Heart left ventricle (tissue), 16 donors: ENCODE measurements at regions not wholly inside any gene's neighbourhood (a gene's known extent, or its start where the extent isn't known, plus 50 kb on each side); places are given as distances from the start of the nearest gene placed in this dataset.

ENCODE experiments used
- ATAC-seq, 4 donors: fragments of 200-7000 bp; cut with Tn5 transposase; one replicate each; pipeline ENCODE4 v1.9.1; 2020 to 2022; ENCODE audit warnings: moderate library complexity in 4 of 4, mild to moderate bottlenecking in 3 of 4, moderate number of reproducible peaks in 1 of 4
- DNase-seq, 5 donors: peaks; one replicate each; pipeline ENCODE4 v3.0.0-alpha.2; 2020
- H3K27ac ChIP-seq, 12 donors: fragments of 200-600 bp; sonication (generic) in 4 of 12; one replicate each; pipeline versions ENCODE4 v1.5.0 to v1.8.0; 2016 to 2022; ENCODE audit warnings: mild to moderate bottlenecking in 2 of 12
- H3K27me3 ChIP-seq, 9 donors: fragments of 200-600 bp; sonication (generic) in 2 of 9; one replicate each; pipeline versions ENCODE4 v1.5.1 to v1.8.0; 2016 to 2022; ENCODE audit warnings: mild to moderate bottlenecking in 3 of 9
- H3K36me3 ChIP-seq, 9 donors: fragments of 200-600 bp; sonication (generic) in 2 of 9; one replicate each; pipeline versions ENCODE4 v1.5.0 to v1.8.0; 2018 to 2022; ENCODE audit warnings: mild to moderate bottlenecking in 2 of 9
- H3K4me1 ChIP-seq, 12 donors: fragments of 200-600 bp; sonication (generic) in 4 of 12; one replicate each; pipeline versions ENCODE4 v1.5.0 to v1.8.0; 2016 to 2022; ENCODE audit warnings: mild to moderate bottlenecking in 3 of 12
- H3K4me3 ChIP-seq, 12 donors: fragments of 200-600 bp; sonication (generic) in 4 of 12; one replicate each; pipeline versions ENCODE4 v1.5.0 to v1.8.0; 2017 to 2022; ENCODE audit warnings: mild to moderate bottlenecking in 9 of 12, moderate library complexity in 4 of 12
- H3K9me3 ChIP-seq, 12 donors: fragments of 200-600 bp; sonication (generic) in 4 of 12; one replicate each; pipeline versions ENCODE4 v1.5.0 to v1.8.0; 2016 to 2022; ENCODE audit warnings: mild to moderate bottlenecking in 1 of 12
- CTCF ChIP-seq, 12 donors: fragments of 200-600 bp; sonication (generic) in 4 of 12; IDR thresholded peaks; one replicate each; pipeline versions ENCODE4 v1.5.0 to v1.8.0; 2018 to 2022; ENCODE audit warnings: antibody characterized with exemption in 12 of 12, mild to moderate bottlenecking in 5 of 12
- POLR2A ChIP-seq, 2 donors: fragments of 450-650 bp; IDR thresholded peaks; one replicate each; pipeline ENCODE4 v1.6.1; 2017; ENCODE audit warnings: antibody characterized with exemption in 2 of 2, mild to moderate bottlenecking in 2 of 2, moderate library complexity in 2 of 2
- WGBS, 4 donors: extraction: QIAGEN DNeasy Blood & Tissue Kit in 2 of 4; methylation state at CpG; one replicate each; pipeline versions ENCODE4 v1.1.5 to v1.1.7; 2013 to 2018; 5-methylcytosine and 5-hydroxymethylcytosine counted together
- intact Hi-C, 10 donors: fragments of 100-400 bp; cut with DNase I; formaldehyde crosslinking; loops; one replicate each; pipeline versions ENCODE4 v1.11.1 to v1.14.2; 2022
- donor health status: ischemic (EF 13 %, LVEDD 7.1; RV severe dilation, severe dysfunction).
- donor health status: healthy with polysubstance abuse.
- donor health status: DM: no; HTN: yes; CAD: no.
- donor health status: DM: no; HTN: no; CAD: no.
- donor health status: ischemic (EF 25% LVEDD 6.9; RV normal size, moderate dysfunction).
- donor health status: ischemic (EF 25% LVEDD 5.7; RV mildly dilated, moderate dysfunction).
- donor health status: healthy.
- donor health status: DM: yes; HTN: yes; CAD: no.
- donor health status: ischemic (EF 35%, LVEDD 5.7; RV mildly dilated, moderate dysfunction).
- donor health status: nonischemic (EF 11% LVEDD 7.7; RV severe dilation, severe dysfunction).
- donor health status: DM: yes; HTN: yes; CAD: no.
- donor health status: PGD.
- donor health status: ischemic (EF 29% LVEDD 5.4; RV normal size, mild dysfunction).
- donor health status: nonischemic (EF 23%, LVEDD 6.1; RV moderate dilation, normal function).

GRCh38 chr5:36478646-36479317 is 127.6 kb upstream of the SLC1A3 start:
- TF ChIP-seq CTCF (IDR thresholded peaks at IDR 0.05) (no peak), POLR2A (IDR thresholded peaks at IDR 0.05) (no peak)
- Histone ChIP-seq H3K4me3 (no peak overlapping the region), H3K9me3 (peaks cover 0 to 10% (median 0%) of the 10 kb centered on the region in 12 donors), H3K27ac (no peak overlapping the region), H3K36me3 (no peaks in the 10 kb centered on the region), H3K27me3 (no peaks in the 10 kb centered on the region), H3K4me1 (no peaks in the 10 kb centered on the region)
- intact Hi-C loops = no loop called here
- DNase-seq (no peak), ATAC-seq (no peak)
- 82 to 88% (median 86%) methylated on average over 7 of the region's 7 CpGs for WGBS, 4 donors

- Histone ChIP-seq H3K4me1 (no peaks in the 10 kb centered on the region), H3K27me3 (no peaks in the 10 kb centered on the region), H3K27ac (no peak overlapping the region), H3K4me3 (no peak overlapping the region), H3K36me3 (no peaks in the 10 kb centered on the region), H3K9me3 (no peaks in the 10 kb centered on the region)
- 63 to 76% (median 65%) methylated on average over 5 of the region's 5 CpGs for WGBS, 4 donors
- TF ChIP-seq POLR2A (IDR thresholded peaks at IDR 0.05) (no peak), CTCF (IDR thresholded peaks at IDR 0.05) (no peak)
- no peak for DNase-seq
- intact Hi-C loops = no loop called here
- ATAC-seq = no peak
Measured at GRCh38 chr5:36481454-36482120, 124.8 kb upstream of the SLC1A3 start.

GRCh38 chr5:36482812-36483211 is 123.6 kb upstream of the SLC1A3 start:
- Histone ChIP-seq H3K36me3 (no peaks in the 10 kb centered on the region), H3K4me1 (no peaks in the 10 kb centered on the region), H3K27ac (no peak overlapping the region), H3K4me3 (no peak overlapping the region), H3K9me3 (no peaks in the 10 kb centered on the region), H3K27me3 (no peaks in the 10 kb centered on the region)
- TF ChIP-seq CTCF (IDR thresholded peaks at IDR 0.05) = no peak
- intact Hi-C loops = no loop called here
- ATAC-seq (no peak), DNase-seq (no peak)

- intact Hi-C loops = no loop called here
- DNase-seq = no peak
Measured at GRCh38 chr5:36489505-36489904, 116.9 kb upstream of the SLC1A3 start.

More at GRCh38 chr5:36489505-36489904, 116.9 kb upstream of the SLC1A3 start:
- TF ChIP-seq POLR2A (IDR thresholded peaks at IDR 0.05) (no peak), CTCF (IDR thresholded peaks at IDR 0.05) (no peak)
- 82 to 93% (median 91%) methylated on average over 5 of the region's 5 CpGs for WGBS, 4 donors
- no peak for ATAC-seq
- Histone ChIP-seq H3K27me3 (peaks cover 0 to 4% (median 0%) of the 10 kb centered on the region in 9 donors), H3K27ac (no peak overlapping the region), H3K4me1 (no peaks in the 10 kb centered on the region), H3K4me3 (no peak overlapping the region), H3K36me3 (no peaks in the 10 kb centered on the region), H3K9me3 (no peaks in the 10 kb centered on the region)
